ENCODE measurements at regions not wholly inside any gene's neighbourhood (a gene's known extent, or its start where the extent isn't known, plus 50 kb on each side); places are given as distances from the start of the nearest gene placed in this dataset.

GRCh38 chr1:60348884-60349283 lies 275.3 kb upstream of the C1orf87 start:
- Mint-ChIP-seq H3K4me3 (no peak overlapping the region), H3K27ac (no peak overlapping the region), H3K27me3 (no peaks in the 10 kb centered on the region), H3K36me3 (no peaks in the 10 kb centered on the region), H3K4me1 (no peaks in the 10 kb centered on the region), H3K9me3 (peaks cover 0 to 3% (median 0%) of the 10 kb centered on the region in 7 donors)
- no peaks in the 10 kb centered on the region for H3K27me3 ChIP-seq (ENCODE audit: control insufficient read depth, insufficient read depth, low read length)
- H3K4me1 ChIP-seq (ENCODE audit: control insufficient read depth, insufficient read depth, low read length, poor library complexity, severe bottlenecking): no peaks in the 10 kb centered on the region
- H3K4me3 ChIP-seq (ENCODE audit: low read depth, low read length): no peak overlapping the region
- no peak for DNase-seq
- H3K36me3 ChIP-seq (ENCODE audit: control insufficient read depth, insufficient read depth, low read length): no peaks in the 10 kb centered on the region
- no peak overlapping the region for H3K27ac ChIP-seq (ENCODE audit: insufficient read depth, low read length, poor library complexity, severe bottlenecking)
- ATAC-seq (ENCODE audit: low read depth in 2 of 2): no peak
- no peaks in the 10 kb centered on the region for H3K9me3 ChIP-seq (ENCODE audit: control insufficient read depth in 2 of 2, low read length in 2 of 2)

GRCh38 chr1:60345621-60346020 lies 272.1 kb upstream of the C1orf87 start:
- no peak for DNase-seq
- Mint-ChIP-seq H3K36me3 (no peaks in the 10 kb centered on the region), H3K27me3 (no peaks in the 10 kb centered on the region), H3K4me3 (no peak overlapping the region), H3K4me1 (no peaks in the 10 kb centered on the region), H3K27ac (no peak overlapping the region), H3K9me3 (peaks cover 0 to 3% (median 0%) of the 10 kb centered on the region in 7 donors)
- Histone ChIP-seq H3K4me1 (ENCODE audit: control insufficient read depth, insufficient read depth, low read length, poor library complexity, severe bottlenecking) (no peaks in the 10 kb centered on the region), H3K27me3 (ENCODE audit: control insufficient read depth, insufficient read depth, low read length) (no peaks in the 10 kb centered on the region), H3K4me3 (ENCODE audit: low read depth, low read length) (no peak overlapping the region), H3K27ac (ENCODE audit: insufficient read depth, low read length, poor library complexity, severe bottlenecking) (no peak overlapping the region), H3K36me3 (ENCODE audit: control insufficient read depth, insufficient read depth, low read length) (no peaks in the 10 kb centered on the region), H3K9me3 (ENCODE audit: control insufficient read depth in 2 of 2, low read length in 2 of 2) (no peaks in the 10 kb centered on the region)
- ATAC-seq (ENCODE audit: low read depth in 2 of 2): no peak

- Mint-ChIP-seq H3K36me3 (no peaks in the 10 kb centered on the region), H3K9me3 (peaks cover 0 to 2% (median 0%) of the 10 kb centered on the region in 7 donors), H3K4me3 (no peak overlapping the region), H3K4me1 (no peaks in the 10 kb centered on the region), H3K27ac (no peak overlapping the region), H3K27me3 (no peaks in the 10 kb centered on the region)
- Histone ChIP-seq H3K4me3 (ENCODE audit: low read depth, low read length) (no peak overlapping the region), H3K4me1 (ENCODE audit: control insufficient read depth, insufficient read depth, low read length, poor library complexity, severe bottlenecking) (no peaks in the 10 kb centered on the region), H3K27ac (ENCODE audit: insufficient read depth, low read length, poor library complexity, severe bottlenecking) (no peak overlapping the region), H3K27me3 (ENCODE audit: control insufficient read depth, insufficient read depth, low read length) (no peaks in the 10 kb centered on the region), H3K36me3 (ENCODE audit: control insufficient read depth, insufficient read depth, low read length) (no peaks in the 10 kb centered on the region), H3K9me3 (ENCODE audit: control insufficient read depth in 2 of 2, low read length in 2 of 2) (no peaks in the 10 kb centered on the region)
- ATAC-seq (ENCODE audit: low read depth in 2 of 2) (no peak), DNase-seq (no peak)
Measured at GRCh38 chr1:60345049-60345448, 271.5 kb upstream of the C1orf87 start.

DNA sequence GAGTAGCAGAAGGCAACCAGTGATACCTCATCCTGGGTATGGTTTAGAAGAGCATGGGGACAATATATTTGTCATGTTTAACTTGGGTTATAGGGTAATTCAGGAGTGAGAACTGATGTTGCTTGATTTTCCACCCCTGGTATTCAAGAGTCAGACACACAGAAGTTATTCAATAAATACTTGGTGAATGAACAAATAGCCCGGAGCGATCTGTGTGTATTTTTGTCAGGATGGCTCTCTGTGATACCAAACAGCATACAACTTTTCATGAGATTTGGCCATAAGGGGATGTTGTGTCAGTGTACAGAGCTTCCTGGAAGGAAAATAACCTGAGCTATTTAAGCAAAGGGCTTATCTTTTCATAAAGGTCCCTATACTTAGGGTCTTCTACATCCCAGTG lies 270.2 kb upstream of the C1orf87 start:
- Mint-ChIP-seq H3K4me3 (no peak overlapping the region), H3K27ac (no peak overlapping the region), H3K4me1 (no peaks in the 10 kb centered on the region), H3K36me3 (no peaks in the 10 kb centered on the region), H3K9me3 (peaks cover 0 to 3% (median 0%) of the 10 kb centered on the region in 7 donors), H3K27me3 (no peaks in the 10 kb centered on the region)
- DNase-seq (no peak), ATAC-seq (ENCODE audit: low read depth in 2 of 2) (no peak)
- Histone ChIP-seq H3K4me1 (ENCODE audit: control insufficient read depth, insufficient read depth, low read length, poor library complexity, severe bottlenecking) (no peaks in the 10 kb centered on the region), H3K27me3 (ENCODE audit: control insufficient read depth, insufficient read depth, low read length) (no peaks in the 10 kb centered on the region), H3K36me3 (ENCODE audit: control insufficient read depth, insufficient read depth, low read length) (no peaks in the 10 kb centered on the region), H3K4me3 (ENCODE audit: low read depth, low read length) (no peak overlapping the region), H3K9me3 (ENCODE audit: control insufficient read depth in 2 of 2, low read length in 2 of 2) (no peaks in the 10 kb centered on the region), H3K27ac (ENCODE audit: insufficient read depth, low read length, poor library complexity, severe bottlenecking) (no peak overlapping the region)

DNA sequence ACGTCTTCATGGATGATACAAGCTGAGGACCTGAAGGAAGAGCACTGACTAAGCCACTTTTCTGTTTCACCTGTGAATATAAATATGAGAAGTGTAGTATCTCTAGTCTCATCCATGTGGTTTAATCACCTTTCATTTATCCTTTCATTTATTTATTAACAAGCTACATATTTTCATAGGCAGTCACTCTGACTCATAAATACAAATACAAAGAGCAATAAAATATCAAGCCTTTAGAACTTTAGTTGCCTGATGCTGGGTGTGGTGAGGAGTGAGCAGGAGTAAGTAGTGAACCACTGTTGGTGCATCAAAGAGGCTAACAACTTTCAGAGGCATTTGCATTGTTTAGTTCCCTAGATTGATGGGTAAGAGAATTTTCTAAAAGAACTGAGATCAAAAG lies 269.0 kb upstream of the C1orf87 start:
- Mint-ChIP-seq H3K4me1 (no peaks in the 10 kb centered on the region), H3K27me3 (no peaks in the 10 kb centered on the region), H3K9me3 (peaks cover 0 to 3% (median 0%) of the 10 kb centered on the region in 7 donors), H3K4me3 (no peak overlapping the region), H3K27ac (no peak overlapping the region), H3K36me3 (no peaks in the 10 kb centered on the region)
- ATAC-seq (ENCODE audit: low read depth in 2 of 2) (no peak), DNase-seq (no peak)
- no peak overlapping the region for H3K4me3 ChIP-seq (ENCODE audit: low read depth, low read length)
- H3K27ac ChIP-seq (ENCODE audit: insufficient read depth, low read length, poor library complexity, severe bottlenecking): no peak overlapping the region
- no peaks in the 10 kb centered on the region for H3K4me1 ChIP-seq (ENCODE audit: control insufficient read depth, insufficient read depth, low read length, poor library complexity, severe bottlenecking)
- no peaks in the 10 kb centered on the region for H3K27me3 ChIP-seq (ENCODE audit: control insufficient read depth, insufficient read depth, low read length)
- no peaks in the 10 kb centered on the region for H3K9me3 ChIP-seq (ENCODE audit: control insufficient read depth in 2 of 2, low read length in 2 of 2)
- H3K36me3 ChIP-seq (ENCODE audit: control insufficient read depth, insufficient read depth, low read length): no peaks in the 10 kb centered on the region

DNA sequence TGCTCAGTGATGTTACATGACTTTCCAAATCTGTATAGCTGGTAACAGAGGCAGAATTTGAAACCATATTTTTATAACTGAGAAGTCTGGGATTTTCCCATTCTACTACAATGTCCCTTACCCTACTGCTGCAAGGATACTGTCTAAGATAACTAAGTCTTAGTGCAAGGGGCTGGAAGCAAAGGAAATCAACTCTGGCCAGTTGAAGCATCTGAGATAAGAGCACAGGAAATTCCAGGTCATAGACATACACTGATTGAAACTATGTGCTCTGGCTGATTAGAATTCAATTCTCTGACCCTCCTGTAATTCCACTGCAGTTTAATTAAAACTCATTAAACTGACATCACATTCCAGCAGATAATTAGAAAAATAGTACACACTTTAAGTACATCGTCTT lies 267.7 kb upstream of the C1orf87 start:
- Mint-ChIP-seq H3K9me3 (peaks cover 0 to 3% (median 0%) of the 10 kb centered on the region in 7 donors), H3K36me3 (no peaks in the 10 kb centered on the region), H3K4me3 (no peak overlapping the region), H3K27me3 (no peaks in the 10 kb centered on the region), H3K4me1 (no peaks in the 10 kb centered on the region), H3K27ac (no peak overlapping the region)
- Histone ChIP-seq H3K4me1 (ENCODE audit: control insufficient read depth, insufficient read depth, low read length, poor library complexity, severe bottlenecking) (no peaks in the 10 kb centered on the region), H3K4me3 (ENCODE audit: low read depth, low read length) (no peak overlapping the region), H3K9me3 (ENCODE audit: control insufficient read depth in 2 of 2, low read length in 2 of 2) (no peaks in the 10 kb centered on the region), H3K27me3 (ENCODE audit: control insufficient read depth, insufficient read depth, low read length) (no peaks in the 10 kb centered on the region), H3K36me3 (ENCODE audit: control insufficient read depth, insufficient read depth, low read length) (no peaks in the 10 kb centered on the region), H3K27ac (ENCODE audit: insufficient read depth, low read length, poor library complexity, severe bottlenecking) (no peak overlapping the region)
- ATAC-seq (ENCODE audit: low read depth in 2 of 2): no peak
- DNase-seq: no peak

GRCh38 chr1:60331647-60332046 lies 258.1 kb upstream of the C1orf87 start:
- no peak overlapping the region for H3K4me3 Mint-ChIP-seq
- H3K36me3 ChIP-seq (ENCODE audit: control insufficient read depth, insufficient read depth, low read length): no peaks in the 10 kb centered on the region
- no peaks in the 10 kb centered on the region for H3K36me3 Mint-ChIP-seq
- H3K9me3 Mint-ChIP-seq: peaks cover under 1 to 10% (median 3%) of the 10 kb centered on the region in 7 donors
- no peak overlapping the region for H3K27ac ChIP-seq (ENCODE audit: insufficient read depth, low read length, poor library complexity, severe bottlenecking)
- ATAC-seq (ENCODE audit: low read depth in 2 of 2): no peak
- H3K27ac Mint-ChIP-seq: no peak overlapping the region
- H3K27me3 Mint-ChIP-seq: no peaks in the 10 kb centered on the region
- no peaks in the 10 kb centered on the region for H3K4me1 ChIP-seq (ENCODE audit: control insufficient read depth, insufficient read depth, low read length, poor library complexity, severe bottlenecking)
- H3K4me1 Mint-ChIP-seq: no peaks in the 10 kb centered on the region
- no peak for DNase-seq
- H3K27me3 ChIP-seq (ENCODE audit: control insufficient read depth, insufficient read depth, low read length): no peaks in the 10 kb centered on the region
- H3K9me3 ChIP-seq (ENCODE audit: control insufficient read depth in 2 of 2, low read length in 2 of 2): no peaks in the 10 kb centered on the region
- H3K4me3 ChIP-seq (ENCODE audit: low read depth, low read length): no peak overlapping the region

GRCh38 chr1:60329651-60330050 lies 256.1 kb upstream of the C1orf87 start:
- Mint-ChIP-seq H3K27ac (no peak overlapping the region), H3K4me1 (no peaks in the 10 kb centered on the region), H3K4me3 (no peak overlapping the region), H3K9me3 (peaks cover 3 to 10% (median 7%) of the 10 kb centered on the region in 7 donors), H3K27me3 (no peaks in the 10 kb centered on the region), H3K36me3 (no peaks in the 10 kb centered on the region)
- Histone ChIP-seq H3K9me3 (ENCODE audit: control insufficient read depth in 2 of 2, low read length in 2 of 2) (no peaks in the 10 kb centered on the region), H3K4me3 (ENCODE audit: low read depth, low read length) (no peak overlapping the region), H3K27ac (ENCODE audit: insufficient read depth, low read length, poor library complexity, severe bottlenecking) (no peak overlapping the region), H3K4me1 (ENCODE audit: control insufficient read depth, insufficient read depth, low read length, poor library complexity, severe bottlenecking) (no peaks in the 10 kb centered on the region), H3K36me3 (ENCODE audit: control insufficient read depth, insufficient read depth, low read length) (no peaks in the 10 kb centered on the region), H3K27me3 (ENCODE audit: control insufficient read depth, insufficient read depth, low read length) (no peaks in the 10 kb centered on the region)
- no peak for ATAC-seq (ENCODE audit: low read depth in 2 of 2)
- DNase-seq: no peak
